ENCODE measurements at regions not wholly inside any gene's neighbourhood (a gene's known extent, or its start where the extent isn't known, plus 50 kb on each side); places are given as distances from the start of the nearest gene placed in this dataset.
"Not testable (repeated sequence)": the region's sequence is repeated elsewhere in the genome, so short reads cannot be mapped to it uniquely, and the experiment has no call there.

GRCh38 chr3:21995079-21995607, 244.1 kb upstream of the ZNF385D start:
- Mint-ChIP-seq H3K36me3 (no peaks in the 10 kb centered on the region), H3K4me1 (no peaks in the 10 kb centered on the region), H3K9me3 (peaks cover 10% of the 10 kb centered on the region), H3K27ac (no peak overlapping the region), H3K4me3 (no peak overlapping the region)
- DNase-seq (ENCODE audit: low spot score in 2 of 2) (no peak), ATAC-seq (peak; percentile 26)

DNA sequence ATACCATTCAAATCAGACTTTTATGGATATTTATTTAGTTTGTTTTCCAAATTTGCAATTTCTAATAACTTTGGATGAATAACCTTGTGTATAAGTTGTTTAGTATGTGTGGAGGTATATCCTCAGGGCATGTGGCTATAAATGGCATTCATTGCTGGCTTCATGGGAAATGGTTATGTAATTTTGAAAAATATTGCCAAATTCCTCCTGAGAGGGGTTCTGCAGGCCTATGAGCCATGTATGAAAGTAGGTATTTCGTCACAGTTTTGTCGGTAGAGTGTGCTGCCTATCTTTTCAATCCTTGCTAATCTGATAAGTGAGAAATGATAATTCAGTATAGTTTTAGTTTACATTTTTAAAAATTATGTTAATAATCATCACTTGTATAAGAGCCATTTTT, 256.4 kb upstream of the ZNF385D start:
- Mint-ChIP-seq H3K27ac (no peak overlapping the region), H3K4me3 (no peak overlapping the region), H3K9me3 (peaks cover 10% of the 10 kb centered on the region), H3K4me1 (no peaks in the 10 kb centered on the region), H3K36me3 (no peaks in the 10 kb centered on the region)
- ATAC-seq (no peak), DNase-seq (ENCODE audit: low spot score in 2 of 2) (no peak)

DNA sequence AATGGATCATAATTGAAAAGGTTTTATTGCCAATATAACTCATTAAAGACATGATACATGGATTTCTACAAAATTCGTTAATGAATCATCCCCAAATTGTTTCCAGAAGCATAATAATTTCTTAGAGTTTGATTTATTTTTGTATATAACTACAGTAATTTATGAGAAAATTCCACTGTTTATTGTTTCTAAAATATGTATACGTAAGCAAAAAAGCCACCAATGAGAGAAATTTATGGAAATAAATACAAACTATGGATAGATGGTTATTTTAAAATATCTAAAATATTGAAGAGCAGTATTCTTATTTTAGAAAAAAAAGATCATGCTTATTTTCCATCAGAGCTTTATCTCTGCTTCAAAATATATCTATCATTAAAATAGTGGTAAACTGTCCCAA, 260.0 kb upstream of the ZNF385D start:
- no peak overlapping the region for H3K4me3 Mint-ChIP-seq
- no peak overlapping the region for H3K27ac Mint-ChIP-seq
- H3K9me3 Mint-ChIP-seq, result peaks cover 14% of the 10 kb centered on the region
- no peak for DNase-seq (ENCODE audit: low spot score in 2 of 2)
- H3K4me1 Mint-ChIP-seq, result no peaks in the 10 kb centered on the region
- ATAC-seq, result no peak
- no peaks in the 10 kb centered on the region for H3K36me3 Mint-ChIP-seq

- ATAC-seq, result no peak
- peaks cover 8% of the 10 kb centered on the region for H3K9me3 Mint-ChIP-seq
- H3K36me3 Mint-ChIP-seq, result no peaks in the 10 kb centered on the region
- H3K27ac Mint-ChIP-seq, result no peak overlapping the region
- no peaks in the 10 kb centered on the region for H3K4me1 Mint-ChIP-seq
- no peak overlapping the region for H3K4me3 Mint-ChIP-seq
- DNase-seq (ENCODE audit: low spot score in 2 of 2), result no peak
Observed at GRCh38 chr3:22012471-22012870, 261.5 kb upstream of the ZNF385D start.

GRCh38 chr3:22013641-22014040, 262.6 kb upstream of the ZNF385D start:
- H3K27ac Mint-ChIP-seq, result no peak overlapping the region
- peaks cover 6% of the 10 kb centered on the region for H3K9me3 Mint-ChIP-seq
- DNase-seq (ENCODE audit: low spot score in 2 of 2), result no peak
- H3K4me3 Mint-ChIP-seq, result no peak overlapping the region
- H3K36me3 Mint-ChIP-seq, result no peaks in the 10 kb centered on the region
- no peak for ATAC-seq
- no peaks in the 10 kb centered on the region for H3K4me1 Mint-ChIP-seq

DNA sequence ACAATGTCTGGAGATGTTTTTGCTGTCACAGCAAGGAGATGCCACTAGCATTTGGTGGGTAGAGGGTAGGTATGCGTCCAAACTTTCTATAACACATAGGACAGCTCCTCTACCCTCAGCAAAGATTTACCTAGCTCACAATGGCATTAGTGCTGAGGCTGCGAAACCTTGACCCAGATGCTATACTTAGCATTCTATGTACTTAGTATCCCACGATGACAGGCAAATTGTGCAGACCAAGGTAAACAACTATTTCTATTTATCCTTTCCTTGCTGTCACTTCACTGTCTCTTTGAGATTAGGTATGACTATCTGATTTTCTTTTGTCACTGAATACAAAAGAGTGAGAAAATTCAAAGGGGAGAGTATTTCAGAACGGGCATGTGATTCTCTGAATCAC, 265.2 kb upstream of the ZNF385D start:
- DNase-seq (ENCODE audit: low spot score in 2 of 2), result no peak
- no peak for ATAC-seq
- Mint-ChIP-seq H3K9me3 (peaks cover 4% of the 10 kb centered on the region), H3K27ac (no peak overlapping the region), H3K4me1 (no peaks in the 10 kb centered on the region), H3K36me3 (no peaks in the 10 kb centered on the region), H3K4me3 (no peak overlapping the region)

DNA sequence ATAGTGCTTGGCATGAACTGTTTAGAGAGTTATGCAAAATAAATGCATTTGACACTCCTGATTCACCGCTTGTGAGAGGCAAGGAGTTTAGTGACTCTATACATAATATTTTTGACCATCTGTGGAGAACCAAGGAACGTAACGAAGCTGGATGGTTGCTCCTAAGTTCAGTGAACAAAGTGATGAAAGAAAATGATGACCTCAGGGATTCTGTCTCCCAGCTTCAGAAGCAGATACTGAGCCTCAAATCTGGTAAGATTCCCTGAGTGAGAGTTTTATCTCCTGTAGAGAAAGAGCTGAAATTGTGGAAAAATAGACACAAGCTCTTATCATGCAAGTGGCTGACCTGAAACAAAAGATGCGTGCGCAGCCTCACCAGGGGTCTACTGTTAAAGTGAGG, 273.6 kb upstream of the ZNF385D start:
- not testable (repeated sequence) for H3K4me1 Mint-ChIP-seq; H3K27ac Mint-ChIP-seq; H3K36me3 Mint-ChIP-seq; ATAC-seq; H3K4me3 Mint-ChIP-seq; DNase-seq (ENCODE audit: low spot score in 2 of 2)
- peaks cover 18% of the 10 kb centered on the region for H3K9me3 Mint-ChIP-seq

- ATAC-seq (no peak), DNase-seq (ENCODE audit: low spot score in 2 of 2) (no peak)
- no peaks in the 10 kb centered on the region for H3K36me3 Mint-ChIP-seq
- no peak overlapping the region for H3K27ac Mint-ChIP-seq
- peaks cover 19% of the 10 kb centered on the region for H3K9me3 Mint-ChIP-seq
- H3K4me3 Mint-ChIP-seq, result no peak overlapping the region
- no peaks in the 10 kb centered on the region for H3K4me1 Mint-ChIP-seq
Observed at GRCh38 chr3:22029480-22029879, 278.5 kb upstream of the ZNF385D start.

- Mint-ChIP-seq H3K9me3 (peaks cover 6% of the 10 kb centered on the region), H3K4me3 (no peak overlapping the region), H3K27ac (no peak overlapping the region), H3K4me1 (no peaks in the 10 kb centered on the region), H3K36me3 (no peaks in the 10 kb centered on the region)
- DNase-seq (ENCODE audit: low spot score in 2 of 2), result no peak
- no peak for ATAC-seq
Observed at GRCh38 chr3:22039161-22039560, 288.2 kb upstream of the ZNF385D start.

- no peak for DNase-seq (ENCODE audit: low spot score in 2 of 2)
- no peak for ATAC-seq
- Mint-ChIP-seq H3K9me3 (peaks cover 9% of the 10 kb centered on the region), H3K4me1 (no peaks in the 10 kb centered on the region), H3K27ac (no peak overlapping the region), H3K36me3 (no peaks in the 10 kb centered on the region), H3K4me3 (no peak overlapping the region)
Observed at GRCh38 chr3:22040150-22040549, 289.1 kb upstream of the ZNF385D start.

GRCh38 chr3:22045882-22046281, 294.9 kb upstream of the ZNF385D start:
- H3K4me1 Mint-ChIP-seq, result no peaks in the 10 kb centered on the region
- DNase-seq (ENCODE audit: low spot score in 2 of 2) (no peak), ATAC-seq (no peak)
- no peaks in the 10 kb centered on the region for H3K36me3 Mint-ChIP-seq
- no peak overlapping the region for H3K4me3 Mint-ChIP-seq
- no peak overlapping the region for H3K27ac Mint-ChIP-seq
- peaks cover 13% of the 10 kb centered on the region for H3K9me3 Mint-ChIP-seq

- no peak overlapping the region for H3K4me3 Mint-ChIP-seq
- ATAC-seq (no peak), DNase-seq (ENCODE audit: low spot score in 2 of 2) (no peak)
- H3K36me3 Mint-ChIP-seq, result no peaks in the 10 kb centered on the region
- H3K9me3 Mint-ChIP-seq, result peaks cover 29% of the 10 kb centered on the region
- no peak overlapping the region for H3K27ac Mint-ChIP-seq
- H3K4me1 Mint-ChIP-seq, result no peaks in the 10 kb centered on the region
Observed at GRCh38 chr3:22063500-22063899, 312.5 kb upstream of the ZNF385D start.

DNA sequence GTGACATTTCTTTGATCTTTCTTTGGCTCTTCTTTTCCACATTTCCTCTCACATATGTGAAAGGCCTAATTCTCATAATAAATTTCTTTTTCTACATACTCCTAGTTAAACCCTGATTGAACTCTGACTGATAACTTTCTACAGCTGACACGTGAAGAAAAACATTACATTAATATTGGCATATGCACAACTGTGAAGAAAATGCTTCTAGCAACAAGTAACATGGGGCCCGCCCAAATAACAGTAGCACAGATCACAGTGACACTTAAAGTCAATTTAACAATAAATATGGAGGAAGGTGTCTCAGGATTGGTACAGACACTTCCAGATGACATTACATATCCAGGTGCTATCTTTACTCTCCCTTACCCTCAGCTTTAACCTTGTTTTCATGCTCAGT, 317.6 kb upstream of the ZNF385D start:
- Mint-ChIP-seq H3K27ac (no peak overlapping the region), H3K4me1 (no peaks in the 10 kb centered on the region), H3K36me3 (no peaks in the 10 kb centered on the region), H3K9me3 (peaks cover 28% of the 10 kb centered on the region), H3K4me3 (no peak overlapping the region)
- ATAC-seq, result no peak
- no peak for DNase-seq (ENCODE audit: low spot score in 2 of 2)

DNA sequence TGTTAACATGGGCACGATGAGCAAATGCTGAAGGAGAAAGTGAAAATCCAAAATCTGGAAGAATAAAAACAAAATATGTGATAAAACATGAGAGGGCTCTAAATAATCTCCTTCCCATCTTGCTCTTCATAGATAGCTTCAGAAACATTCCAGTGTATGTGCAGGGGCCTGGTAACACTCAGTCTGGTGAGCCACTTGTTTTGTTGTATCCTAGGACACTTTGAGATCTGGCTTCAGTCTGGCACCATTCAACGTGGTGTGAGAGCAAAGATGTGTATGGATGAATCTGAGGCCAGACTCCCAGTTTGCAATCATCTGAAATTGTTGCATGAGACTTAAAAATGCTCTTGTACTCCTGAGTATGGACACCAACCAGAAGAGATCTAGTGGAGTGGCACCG, 337.2 kb upstream of the ZNF385D start:
- H3K36me3 Mint-ChIP-seq, result no peaks in the 10 kb centered on the region
- no peak overlapping the region for H3K4me3 Mint-ChIP-seq
- DNase-seq (ENCODE audit: low spot score in 2 of 2), result no peak
- no peak for ATAC-seq
- H3K9me3 Mint-ChIP-seq, result peaks cover 15% of the 10 kb centered on the region
- no peaks in the 10 kb centered on the region for H3K4me1 Mint-ChIP-seq
- no peak overlapping the region for H3K27ac Mint-ChIP-seq

- ATAC-seq (no peak), DNase-seq (ENCODE audit: low spot score in 2 of 2) (no peak)
- Mint-ChIP-seq H3K4me1 (no peaks in the 10 kb centered on the region), H3K36me3 (no peaks in the 10 kb centered on the region), H3K4me3 (no peak overlapping the region), H3K9me3 (peaks cover 15% of the 10 kb centered on the region), H3K27ac (no peak overlapping the region)
Observed at GRCh38 chr3:22089284-22089683, 338.3 kb upstream of the ZNF385D start.

DNA sequence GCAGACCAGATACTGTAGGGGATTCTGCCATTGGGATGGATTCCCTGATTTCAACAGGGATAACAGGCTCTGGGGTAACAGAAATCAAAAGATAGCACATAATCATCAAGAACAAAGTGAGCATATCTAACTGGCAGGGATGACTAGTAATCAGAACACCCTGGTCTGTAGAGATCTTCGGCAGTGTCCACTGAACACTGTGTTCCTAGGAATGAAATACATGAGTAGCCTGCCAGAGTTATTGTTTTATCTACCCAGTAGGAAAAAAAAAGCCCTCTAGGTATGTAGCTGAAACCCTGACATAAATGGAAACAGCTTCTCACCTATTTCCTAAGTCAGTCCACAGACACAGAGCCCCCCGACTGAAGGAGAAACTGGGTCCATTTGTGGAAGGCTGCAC, 340.3 kb upstream of the ZNF385D start:
- peaks cover 14% of the 10 kb centered on the region for H3K9me3 Mint-ChIP-seq
- H3K36me3 Mint-ChIP-seq, result no peaks in the 10 kb centered on the region
- no peak overlapping the region for H3K4me3 Mint-ChIP-seq
- no peak overlapping the region for H3K27ac Mint-ChIP-seq
- ATAC-seq (no peak), DNase-seq (ENCODE audit: low spot score in 2 of 2) (no peak)
- no peaks in the 10 kb centered on the region for H3K4me1 Mint-ChIP-seq

DNA sequence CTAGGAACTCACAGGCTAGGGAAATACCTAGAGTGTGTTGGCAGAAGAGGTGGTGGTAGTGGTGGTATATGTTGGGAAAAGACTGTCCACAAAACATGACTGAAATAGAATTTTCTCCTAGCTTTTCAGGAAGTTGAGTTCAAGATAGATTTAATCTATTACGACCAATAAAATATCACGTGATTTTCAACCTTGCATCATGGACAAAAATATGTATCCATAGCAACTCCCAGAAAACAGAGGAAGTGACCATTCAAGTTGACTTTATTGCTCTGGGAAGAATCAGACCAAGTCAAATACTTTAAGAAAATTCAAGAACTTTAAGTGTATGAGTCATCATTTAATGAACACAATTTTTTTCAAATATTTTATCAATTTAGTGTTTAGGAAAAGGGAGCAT, 347.0 kb upstream of the ZNF385D start:
- Mint-ChIP-seq H3K36me3 (no peaks in the 10 kb centered on the region), H3K4me1 (no peaks in the 10 kb centered on the region), H3K9me3 (peaks cover 15% of the 10 kb centered on the region), H3K27ac (no peak overlapping the region), H3K4me3 (no peak overlapping the region)
- DNase-seq (ENCODE audit: low spot score in 2 of 2), result no peak
- no peak for ATAC-seq
